Stomach (tissue), 8 donors: ENCODE measurements at regions not wholly inside any gene's neighbourhood (a gene's known extent, or its start where the extent isn't known, plus 50 kb on each side); places are given as distances from the start of the nearest gene placed in this dataset.

Experiments used
- DNase-seq, 2 donors: peaks; one replicate each; pipeline versions ENCODE4 v3.0.0 to v3.0.0-alpha.2; 2013 to 2019
- H3K27ac ChIP-seq, 5 donors: fragments of 200-600 bp in 4 of 5; sonication (generic) in 4 of 5; one replicate each; pipeline ENCODE4 v1.5.1; 2013 to 2019; ENCODE audit warnings: mild to moderate bottlenecking in 1 of 5, moderate library complexity in 1 of 5
- H3K27me3 ChIP-seq, 3 donors: fragments of 200-600 bp; sonication (generic); one replicate each; pipeline ENCODE4 v1.5.1; 2017 to 2019; ENCODE audit warnings: mixed run types in 1 of 3
- H3K36me3 ChIP-seq, 4 donors: fragments of 200-600 bp; sonication (generic); 1 replicate in 3 of 4; 2 replicates in 1 of 4; pipeline ENCODE4 v1.5.1; 2016 to 2019
- H3K4me1 ChIP-seq, 4 donors: fragments of 200-600 bp; sonication (generic); one replicate each; pipeline ENCODE4 v1.5.1; 2016 to 2019
- H3K4me3 ChIP-seq, 4 donors: fragments of 200-600 bp; sonication (generic) in 3 of 4; one replicate each; pipeline ENCODE4 v1.5.1; 2016 to 2019; ENCODE audit warnings: mild to moderate bottlenecking in 1 of 4
- H3K9me3 ChIP-seq, 4 donors: fragments of 200-600 bp; sonication (generic); one replicate each; pipeline ENCODE4 v1.5.1; 2016 to 2019
- CTCF ChIP-seq, 7 experiments: fragments of 450-650 bp in 4 of 7; fragments of 200-600 bp in 3 of 7; sonication (generic) in 3 of 7; IDR thresholded peaks; one replicate each; pipeline ENCODE4 v1.5.1; 2016 to 2019; ENCODE audit warnings: antibody characterized with exemption in 7 of 7, control low read depth in 2 of 7, mild to moderate bottlenecking in 1 of 7
- EP300 ChIP-seq: sonication (generic); formaldehyde crosslinking; IDR thresholded peaks from one replicate; pipeline ENCODE4 v1.6.1; 2017; ENCODE audit warnings: antibody characterized with exemption
- POLR2A ChIP-seq, 4 donors: fragments of 450-650 bp; IDR thresholded peaks; one replicate each; pipeline ENCODE4 v1.6.1; 2016; ENCODE audit warnings: antibody characterized with exemption in 4 of 4, control low read depth in 2 of 4, mild to moderate bottlenecking in 1 of 4, moderate library complexity in 1 of 4
- POLR2AphosphoS5 ChIP-seq, 3 donors: sonication (generic); formaldehyde crosslinking; IDR thresholded peaks; one replicate each; pipeline ENCODE4 v1.6.1; 2016; ENCODE audit warnings: antibody characterized with exemption in 3 of 3
- WGBS, 5 donors: extraction: QIAGEN DNeasy Blood & Tissue Kit in 3 of 5; methylation state at CpG; one replicate each; pipeline versions ENCODE4 v1.1.5 to v1.1.7; 2013 to 2018; 5-methylcytosine and 5-hydroxymethylcytosine counted together
- intact Hi-C: fragments of 100-400 bp; cut with DNase I; formaldehyde crosslinking; loops from one replicate; pipeline ENCODE4 v1.15.1; 2023; ENCODE audit warnings: low total_unique reads
- donor health status: healthy with polysubstance abuse.
- donor health status: Bipolar disorder and iron deficiency.
- donor health status: healthy.

- Histone ChIP-seq H3K27ac (no peak overlapping the region), H3K27me3 (no peaks in the 10 kb centered on the region), H3K36me3 (no peaks in the 10 kb centered on the region), H3K9me3 (no peaks in the 10 kb centered on the region), H3K4me3 (no peak overlapping the region), H3K4me1 (no peaks in the 10 kb centered on the region)
- intact Hi-C loops, result no loop called here
- DNase-seq, result no peak
- TF ChIP-seq EP300, result no peak
- no peak for TF ChIP-seq CTCF (IDR thresholded peaks at IDR 0.05)
- TF ChIP-seq POLR2AphosphoS5 (IDR thresholded peaks at IDR 0.05), result no peak
- TF ChIP-seq POLR2A (IDR thresholded peaks at IDR 0.05), result no peak
- 89 to 94% (median 90%) methylated on average over 5 of the region's 5 CpGs for WGBS, 5 donors
These were observed 735.6 kb upstream of the SORCS1 start for GRCh38 chr10:107900131-107900530.

GRCh38 chr10:107899502-107900062, 735.1 kb upstream of the SORCS1 start:
- H3K36me3 ChIP-seq, result no peaks in the 10 kb centered on the region
- DNase-seq, result no peak
- H3K27me3 ChIP-seq, result no peaks in the 10 kb centered on the region
- no peak overlapping the region for H3K4me3 ChIP-seq
- TF ChIP-seq POLR2AphosphoS5 (IDR thresholded peaks at IDR 0.05), result no peak
- no peak for TF ChIP-seq POLR2A (IDR thresholded peaks at IDR 0.05)
- TF ChIP-seq CTCF (IDR thresholded peaks at IDR 0.05), result no peak
- TF ChIP-seq EP300, result no peak
- intact Hi-C loops, result no loop called here
- no peak overlapping the region for H3K27ac ChIP-seq
- no peaks in the 10 kb centered on the region for H3K9me3 ChIP-seq
- H3K4me1 ChIP-seq, result no peaks in the 10 kb centered on the region
- WGBS, 5 donors, result 50 to 61% (median 60%) methylated on average over 4 of the region's 4 CpGs

GRCh38 chr10:107899075-107899474, 734.6 kb upstream of the SORCS1 start:
- Histone ChIP-seq H3K27me3 (no peaks in the 10 kb centered on the region), H3K27ac (no peak overlapping the region), H3K36me3 (no peaks in the 10 kb centered on the region), H3K4me1 (no peaks in the 10 kb centered on the region), H3K9me3 (no peaks in the 10 kb centered on the region), H3K4me3 (no peak overlapping the region)
- TF ChIP-seq POLR2A (IDR thresholded peaks at IDR 0.05), result no peak
- TF ChIP-seq CTCF (IDR thresholded peaks at IDR 0.05), result no peak
- no peak for TF ChIP-seq POLR2AphosphoS5 (IDR thresholded peaks at IDR 0.05)
- TF ChIP-seq EP300, result no peak
- WGBS, 5 donors, result 73 to 86% (median 83%) methylated on average over 4 of the region's 4 CpGs
- intact Hi-C loops, result no loop called here
- DNase-seq, result peak in 1 of 2 donors; percentile 23

GRCh38 chr10:107898392-107898791, 733.9 kb upstream of the SORCS1 start:
- Histone ChIP-seq H3K36me3 (no peaks in the 10 kb centered on the region), H3K4me3 (no peak overlapping the region), H3K4me1 (no peaks in the 10 kb centered on the region), H3K27me3 (no peaks in the 10 kb centered on the region), H3K27ac (no peak overlapping the region), H3K9me3 (no peaks in the 10 kb centered on the region)
- intact Hi-C loops, result no loop called here
- no peak for TF ChIP-seq CTCF (IDR thresholded peaks at IDR 0.05)
- no peak for TF ChIP-seq POLR2A (IDR thresholded peaks at IDR 0.05)
- TF ChIP-seq EP300, result no peak
- no peak for TF ChIP-seq POLR2AphosphoS5 (IDR thresholded peaks at IDR 0.05)
- 75 to 85% (median 84%) methylated on average over 4 of the region's 4 CpGs for WGBS, 5 donors
- no peak for DNase-seq
